Fibroblast of lung (primary cell): ENCODE measurements at regions not wholly inside any gene's neighbourhood (a gene's known extent, or its start where the extent isn't known, plus 50 kb on each side); places are given as distances from the start of the nearest gene placed in this dataset.
A peak's percentile ranks its signal among the peaks of the same experiment; 100 is the strongest.
"Not testable (repeated sequence)": the region's sequence is repeated elsewhere in the genome, so short reads cannot be mapped to it uniquely, and the experiment has no call there.

Experiments
- DNase-seq, 2 donors: peaks; one replicate each; pipeline versions ENCODE4 v3.0.0 to v3.0.0-alpha.2; 2010; ENCODE audit warnings: low read depth in 2 of 2
- H2AFZ ChIP-seq: 2 replicates; pipeline ENCODE4 v1.5.1; 2012; ENCODE audit warnings: low read length, control low read depth, inconsistent platforms
- H3K27ac ChIP-seq: 2 replicates; pipeline ENCODE4 v1.5.1; 2011; ENCODE audit warnings: low read length, control low read depth; ENCODE audit not compliant: insufficient read depth
- H3K27me3 ChIP-seq: 2 replicates; pipeline ENCODE4 v1.5.1; 2011; ENCODE audit warnings: mild to moderate bottlenecking, low read length; ENCODE audit not compliant: control insufficient read depth, insufficient read depth
- H3K36me3 ChIP-seq: 2 replicates; pipeline ENCODE4 v1.5.1; 2011; ENCODE audit warnings: low read length; ENCODE audit not compliant: control insufficient read depth, insufficient read depth
- H3K4me1 ChIP-seq: 2 replicates; pipeline ENCODE4 v1.5.1; 2011; ENCODE audit warnings: low read length; ENCODE audit not compliant: control insufficient read depth, insufficient read depth; ENCODE audit errors: extremely low read depth
- H3K4me2 ChIP-seq: 2 replicates; pipeline ENCODE4 v1.5.1; 2011; ENCODE audit warnings: low read length, control low read depth; ENCODE audit not compliant: insufficient read depth; ENCODE audit errors: extremely low read depth
- H3K4me3 ChIP-seq, 4 experiments: fragments of 200-600 bp in 1 of 4; sonication (generic) in 1 of 4; replicated peaks in 1 of 4; 2 replicates each; pipeline ENCODE4 v1.5.1; 2011 to 2016; ENCODE audit warnings: low read length in 4 of 4, low read depth in 3 of 4, mild to moderate bottlenecking in 3 of 4, control low read depth in 2 of 4, inconsistent platforms in 1 of 4, mixed read lengths in 1 of 4; ENCODE audit not compliant: insufficient read depth in 1 of 4; ENCODE audit errors: control extremely low read depth in 1 of 4
- H3K79me2 ChIP-seq: 2 replicates; pipeline ENCODE4 v1.5.1; 2012; ENCODE audit warnings: mild to moderate bottlenecking, low read length, inconsistent platforms; ENCODE audit not compliant: control insufficient read depth, insufficient read depth
- H3K9ac ChIP-seq: 2 replicates; pipeline ENCODE4 v1.5.1; 2011; ENCODE audit warnings: mild to moderate bottlenecking, low read length, control low read depth; ENCODE audit not compliant: insufficient read depth
- H3K9me3 ChIP-seq: 2 replicates; pipeline ENCODE4 v1.5.1; 2012; ENCODE audit warnings: low read depth, low read length; ENCODE audit not compliant: control insufficient read depth, insufficient read depth
- H4K20me1 ChIP-seq: 2 replicates; pipeline ENCODE4 v1.5.1; 2011; ENCODE audit warnings: low read length; ENCODE audit not compliant: control insufficient read depth, insufficient read depth; ENCODE audit errors: extremely low read depth
- EZH2 ChIP-seq: IDR thresholded peaks from 2 replicates; pipeline ENCODE4 v1.5.1; 2012; ENCODE audit warnings: low read length, control low read depth, mild to moderate bottlenecking; ENCODE audit errors: missing control alignments
- TF ChIP-seq, protein P1 (sequence below), 2 donors: IDR thresholded peaks in 1 of 2; conservative IDR thresholded peaks in 1 of 2; 1 replicate in 1 of 2; 2 replicates in 1 of 2; pipeline ENCODE4 v1.5.1; 2011 to 2012; ENCODE audit warnings: low read length in 2 of 2, control low read depth in 1 of 2, inconsistent platforms in 1 of 2, low read depth in 1 of 2, mild to moderate bottlenecking in 1 of 2

DNA sequence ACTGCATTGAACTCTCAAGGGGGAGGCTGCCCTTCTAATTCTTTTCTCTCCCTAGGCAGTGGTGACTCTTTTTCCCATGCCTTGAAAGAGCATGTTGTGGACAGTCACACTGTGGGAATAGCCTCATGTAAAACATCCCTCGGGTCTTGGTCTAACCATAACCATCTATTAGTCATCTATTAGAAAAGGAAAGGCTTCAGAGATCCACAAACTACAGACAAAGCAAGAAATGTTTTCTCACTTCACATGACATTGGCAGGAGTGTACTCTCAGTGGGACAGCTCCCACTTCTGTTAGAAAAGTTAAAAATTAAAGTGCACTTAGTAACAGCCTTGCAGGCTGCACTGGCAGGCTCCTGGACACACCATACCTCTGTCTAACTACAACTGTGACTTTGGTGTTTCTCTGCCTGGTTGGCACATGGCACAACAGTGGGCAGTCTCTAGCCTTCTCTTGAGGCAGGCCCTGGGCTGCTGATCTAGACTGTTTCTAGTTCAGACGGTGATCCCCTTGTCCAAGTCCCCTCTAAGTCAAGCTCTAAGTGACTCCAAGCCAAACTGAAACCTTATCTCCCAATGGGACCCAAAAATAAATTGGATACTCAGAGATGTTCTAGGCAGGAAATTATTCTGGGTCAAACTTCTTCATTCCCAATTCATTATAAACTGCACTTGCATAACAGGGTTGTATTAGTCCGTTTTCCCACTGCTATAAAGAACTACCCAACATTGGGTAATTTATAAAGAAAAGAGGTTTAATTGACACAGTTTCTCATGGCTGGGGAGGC is 57.9 kb upstream of the ITGB1 start:
- H3K27ac ChIP-seq: no peak overlapping the region
- H3K36me3 ChIP-seq: no peaks in the 10 kb centered on the region
- H3K9ac ChIP-seq: no peak overlapping the region
- H2AFZ ChIP-seq: no peak overlapping the region
- TF ChIP-seq, protein P1, sequence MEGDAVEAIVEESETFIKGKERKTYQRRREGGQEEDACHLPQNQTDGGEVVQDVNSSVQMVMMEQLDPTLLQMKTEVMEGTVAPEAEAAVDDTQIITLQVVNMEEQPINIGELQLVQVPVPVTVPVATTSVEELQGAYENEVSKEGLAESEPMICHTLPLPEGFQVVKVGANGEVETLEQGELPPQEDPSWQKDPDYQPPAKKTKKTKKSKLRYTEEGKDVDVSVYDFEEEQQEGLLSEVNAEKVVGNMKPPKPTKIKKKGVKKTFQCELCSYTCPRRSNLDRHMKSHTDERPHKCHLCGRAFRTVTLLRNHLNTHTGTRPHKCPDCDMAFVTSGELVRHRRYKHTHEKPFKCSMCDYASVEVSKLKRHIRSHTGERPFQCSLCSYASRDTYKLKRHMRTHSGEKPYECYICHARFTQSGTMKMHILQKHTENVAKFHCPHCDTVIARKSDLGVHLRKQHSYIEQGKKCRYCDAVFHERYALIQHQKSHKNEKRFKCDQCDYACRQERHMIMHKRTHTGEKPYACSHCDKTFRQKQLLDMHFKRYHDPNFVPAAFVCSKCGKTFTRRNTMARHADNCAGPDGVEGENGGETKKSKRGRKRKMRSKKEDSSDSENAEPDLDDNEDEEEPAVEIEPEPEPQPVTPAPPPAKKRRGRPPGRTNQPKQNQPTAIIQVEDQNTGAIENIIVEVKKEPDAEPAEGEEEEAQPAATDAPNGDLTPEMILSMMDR (conservative IDR thresholded peaks at IDR 0.05 in 1 of 2, IDR thresholded peaks at IDR 0.05 in 1 of 2; ENCODE audit: low read depth in 1 of 2, low read length in 2 of 2): no peak
- no peak for TF ChIP-seq EZH2
- H3K4me2 ChIP-seq: no peak overlapping the region
- peak; percentile 23 to 87 for DNase-seq
- H3K79me2 ChIP-seq: no peaks in the 10 kb centered on the region
- no peak overlapping the region for H3K4me3 ChIP-seq
- no peaks in the 10 kb centered on the region for H3K27me3 ChIP-seq
- no peaks in the 10 kb centered on the region for H3K9me3 ChIP-seq
- no peaks in the 10 kb centered on the region for H3K4me1 ChIP-seq
- H4K20me1 ChIP-seq: no peaks in the 10 kb centered on the region

DNA sequence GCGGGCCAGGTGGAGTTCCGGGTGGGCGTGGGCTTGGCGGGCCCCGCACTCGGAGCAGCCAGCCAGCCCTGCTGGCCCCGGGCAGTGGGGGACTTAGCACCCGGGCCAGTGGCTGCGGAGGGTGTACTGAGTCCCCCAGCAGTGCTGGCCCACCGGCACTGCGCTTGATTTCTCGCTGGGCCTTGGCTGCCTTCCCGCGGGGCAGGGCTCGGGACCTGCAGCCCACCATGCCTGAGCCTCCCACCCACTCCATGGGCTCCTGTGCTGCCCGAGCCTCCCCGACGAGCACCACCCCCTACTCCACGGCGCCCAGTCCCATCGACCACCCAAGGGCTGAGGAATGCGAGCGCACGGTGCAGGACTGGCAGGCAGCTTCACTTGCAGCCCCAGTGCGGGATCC is 55.3 kb upstream of the ITGB1 start:
- H3K9ac ChIP-seq, H3K79me2 ChIP-seq, H3K27ac ChIP-seq, DNase-seq, H2AFZ ChIP-seq, H3K36me3 ChIP-seq, H3K4me1 ChIP-seq, H3K4me2 ChIP-seq, H3K27me3 ChIP-seq, H4K20me1 ChIP-seq, H3K4me3 ChIP-seq, H3K9me3 ChIP-seq: not testable (repeated sequence)

DNA sequence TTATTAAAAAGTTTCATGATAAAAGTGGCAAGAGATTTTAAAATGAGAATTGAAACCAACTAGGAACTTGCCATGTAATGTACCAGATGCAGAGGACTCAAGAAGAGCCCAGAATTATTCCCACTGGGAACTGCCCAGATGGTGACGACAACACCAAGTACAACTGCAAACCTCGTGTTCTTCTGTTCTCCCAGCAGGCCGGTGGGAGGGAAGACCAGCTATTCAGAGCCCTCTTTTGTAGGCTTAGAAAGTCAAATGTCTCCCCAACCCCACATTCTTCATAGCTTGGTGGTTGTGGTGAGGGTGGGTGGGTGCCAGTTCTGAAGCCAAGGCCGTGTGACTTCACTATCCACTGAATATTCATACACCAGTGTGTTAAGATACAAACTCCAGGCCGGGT is 54.3 kb upstream of the ITGB1 start:
- DNase-seq: peak in 1 of 2 donors; percentile 45
- no peak overlapping the region for H3K27ac ChIP-seq
- H4K20me1 ChIP-seq: no peaks in the 10 kb centered on the region
- no peaks in the 10 kb centered on the region for H3K9me3 ChIP-seq
- peaks cover 7% of the 10 kb centered on the region for H3K4me1 ChIP-seq
- H3K9ac ChIP-seq: no peak overlapping the region
- no peaks in the 10 kb centered on the region for H3K27me3 ChIP-seq
- H3K79me2 ChIP-seq: no peaks in the 10 kb centered on the region
- no peak overlapping the region for H3K4me2 ChIP-seq
- no peaks in the 10 kb centered on the region for H3K36me3 ChIP-seq
- H2AFZ ChIP-seq: no peak overlapping the region
- TF ChIP-seq, protein P1 (conservative IDR thresholded peaks at IDR 0.05 in 1 of 2, IDR thresholded peaks at IDR 0.05 in 1 of 2; ENCODE audit: low read depth in 1 of 2, low read length in 2 of 2): no peak
- TF ChIP-seq EZH2: no peak
- H3K4me3 ChIP-seq: no peak overlapping the region
